Keratinocyte (primary cell): ENCODE measurements at regions not wholly inside any gene's neighbourhood (a gene's known extent, or its start where the extent isn't known, plus 50 kb on each side); places are given as distances from the start of the nearest gene placed in this dataset.

ENCODE experiments used
- DNase-seq: peaks from one replicate; pipeline ENCODE4 v3.0.0-alpha.2; 2011; ENCODE audit warnings: low read depth, missing footprints, low spot score
- FAIRE-seq: peaks from 2 replicates; lab custom pipeline; 2011; peaks lifted over from hg19 to GRCh38; lab: Jason Lieb, UNC
- H2AFZ ChIP-seq: 2 replicates; pipeline ENCODE4 v1.6.0; 2012; ENCODE audit warnings: low read length, control low read depth, inconsistent platforms; ENCODE audit not compliant: control insufficient read depth
- H3K27ac ChIP-seq: 2 replicates; pipeline ENCODE4 v1.5.1; 2011; ENCODE audit warnings: low read length; ENCODE audit not compliant: control insufficient read depth, insufficient read depth
- H3K27me3 ChIP-seq: 3 replicates; pipeline ENCODE4 v1.6.0; 2011; ENCODE audit warnings: low read length; ENCODE audit not compliant: control insufficient read depth, insufficient read depth; ENCODE audit errors: extremely low read depth
- H3K36me3 ChIP-seq, 2 experiments: 2 replicates in 1 of 2; 3 replicates in 1 of 2; pipeline ENCODE4 v1.5.1; 2011; ENCODE audit warnings: low read length in 2 of 2, mild to moderate bottlenecking in 1 of 2; ENCODE audit not compliant: control insufficient read depth in 2 of 2, insufficient read depth in 2 of 2; ENCODE audit errors: extremely low read depth in 1 of 2
- H3K4me1 ChIP-seq: 3 replicates; pipeline ENCODE4 v1.5.1; 2011; ENCODE audit warnings: low read length; ENCODE audit not compliant: control insufficient read depth, insufficient read depth; ENCODE audit errors: extremely low read depth
- H3K4me2 ChIP-seq: 3 replicates; pipeline ENCODE4 v1.6.0; 2011; ENCODE audit warnings: low read depth, low read length; ENCODE audit not compliant: control insufficient read depth, insufficient read depth; ENCODE audit errors: extremely low read depth
- H3K4me3 ChIP-seq, 3 experiments: fragments of 200-600 bp in 1 of 3; sonication (generic) in 1 of 3; 2 replicates in 2 of 3; 3 replicates in 1 of 3; pipeline ENCODE4 v1.5.1; 2011 to 2016; ENCODE audit warnings: low read length in 3 of 3, mild to moderate bottlenecking in 3 of 3, control low read depth in 2 of 3, inconsistent platforms in 1 of 3, low read depth in 1 of 3, mixed read lengths in 1 of 3, mixed run types in 1 of 3, moderate library complexity in 1 of 3; ENCODE audit not compliant: control insufficient read depth in 2 of 3, insufficient read depth in 2 of 3; ENCODE audit errors: extremely low read depth in 1 of 3
- H3K79me2 ChIP-seq: 2 replicates; pipeline ENCODE4 v1.6.0; 2012; ENCODE audit warnings: low read length; ENCODE audit not compliant: control insufficient read depth, insufficient read depth
- H3K9ac ChIP-seq: 3 replicates; pipeline ENCODE4 v1.6.0; 2011; ENCODE audit warnings: low read length; ENCODE audit not compliant: control insufficient read depth, insufficient read depth; ENCODE audit errors: extremely low read depth
- H3K9me1 ChIP-seq: 3 replicates; pipeline ENCODE4 v1.6.0; 2011; ENCODE audit warnings: low read length; ENCODE audit not compliant: control insufficient read depth, insufficient read depth; ENCODE audit errors: extremely low read depth
- H3K9me3 ChIP-seq: 2 replicates; pipeline ENCODE4 v1.5.1; 2012; ENCODE audit warnings: low read depth, low read length; ENCODE audit not compliant: control insufficient read depth
- H4K20me1 ChIP-seq: 3 replicates; pipeline ENCODE4 v1.6.0; 2011; ENCODE audit warnings: low read length; ENCODE audit not compliant: control insufficient read depth, insufficient read depth; ENCODE audit errors: extremely low read depth
- CTCF ChIP-seq, 3 experiments: IDR thresholded peaks in 1 of 3; conservative IDR thresholded peaks in 1 of 3; optimal IDR thresholded peaks in 1 of 3; 2 replicates in 2 of 3; 3 replicates in 1 of 3; pipeline versions ENCODE3 to v1.5.1; 2011; ENCODE audit warnings: low read length in 3 of 3, mild to moderate bottlenecking in 3 of 3, moderate library complexity in 2 of 3, control low read depth in 1 of 3, inconsistent platforms in 1 of 3; ENCODE audit not compliant: insufficient read depth in 2 of 3; ENCODE audit errors: extremely low read depth in 1 of 3
- EZH2 ChIP-seq: IDR thresholded peaks from one replicate; pipeline ENCODE4 v1.6.1; 2012; ENCODE audit warnings: inconsistent platforms, mild to moderate bottlenecking, low read length, moderate library complexity
- dilution Hi-C: fragments of 300-500 bp; cut with MboI; formaldehyde crosslinking; loops from one replicate; pipeline ENCODE4 v1.7.0; 2020; ENCODE audit warnings: low sequenced_read_pairs; ENCODE audit not compliant: extremely low pct_ligation_motif_present

- TF ChIP-seq EZH2 (no peak), CTCF (optimal IDR thresholded peaks at IDR 0.05 in 1 of 3, IDR thresholded peaks at IDR 0.05 in 1 of 3, conservative IDR thresholded peaks at IDR 0.05 in 1 of 3; ENCODE audit: extremely low read depth in 1 of 3, insufficient read depth in 2 of 3, low read length in 3 of 3) (no peak)
- no peaks in the 10 kb centered on the region for H4K20me1 ChIP-seq
- no peaks in the 10 kb centered on the region for H3K9me3 ChIP-seq
- H3K36me3 ChIP-seq: no peaks in the 10 kb centered on the region
- H3K4me3 ChIP-seq: no peak overlapping the region
- dilution Hi-C loops: no loop called here
- no peaks in the 10 kb centered on the region for H3K27me3 ChIP-seq
- no peaks in the 10 kb centered on the region for H3K79me2 ChIP-seq
- no peaks in the 10 kb centered on the region for H3K4me1 ChIP-seq
- no peak overlapping the region for H3K9ac ChIP-seq
- no peak overlapping the region for H3K27ac ChIP-seq
- H2AFZ ChIP-seq: no peak overlapping the region
- FAIRE-seq (no peak), DNase-seq (no peak)
- H3K4me2 ChIP-seq: no peak overlapping the region
- H3K9me1 ChIP-seq: no peaks in the 10 kb centered on the region
Measured at GRCh38 chr1:238302646-238303045, 411.9 kb upstream of the ZP4 start.

GRCh38 chr1:238296371-238296770 is 405.6 kb upstream of the ZP4 start:
- no peaks in the 10 kb centered on the region for H3K36me3 ChIP-seq
- TF ChIP-seq CTCF (optimal IDR thresholded peaks at IDR 0.05 in 1 of 3, IDR thresholded peaks at IDR 0.05 in 1 of 3, conservative IDR thresholded peaks at IDR 0.05 in 1 of 3; ENCODE audit: extremely low read depth in 1 of 3, insufficient read depth in 2 of 3, low read length in 3 of 3): no peak
- TF ChIP-seq EZH2: no peak

More at GRCh38 chr1:238296371-238296770, 405.6 kb upstream of the ZP4 start:
- Histone ChIP-seq H4K20me1 (no peaks in the 10 kb centered on the region), H3K27me3 (no peaks in the 10 kb centered on the region), H3K4me1 (no peaks in the 10 kb centered on the region), H3K79me2 (no peaks in the 10 kb centered on the region), H3K9ac (no peak overlapping the region), H3K9me3 (no peaks in the 10 kb centered on the region), H3K4me2 (no peak overlapping the region), H3K4me3 (no peak overlapping the region), H2AFZ (no peak overlapping the region), H3K9me1 (no peaks in the 10 kb centered on the region), H3K27ac (no peak overlapping the region)
- dilution Hi-C loops: no loop called here
- FAIRE-seq (no peak), DNase-seq (no peak)
